ENCODE measurements at regions not wholly inside any gene's neighbourhood (a gene's known extent, or its start where the extent isn't known, plus 50 kb on each side); places are given as distances from the start of the nearest gene placed in this dataset.

DNA sequence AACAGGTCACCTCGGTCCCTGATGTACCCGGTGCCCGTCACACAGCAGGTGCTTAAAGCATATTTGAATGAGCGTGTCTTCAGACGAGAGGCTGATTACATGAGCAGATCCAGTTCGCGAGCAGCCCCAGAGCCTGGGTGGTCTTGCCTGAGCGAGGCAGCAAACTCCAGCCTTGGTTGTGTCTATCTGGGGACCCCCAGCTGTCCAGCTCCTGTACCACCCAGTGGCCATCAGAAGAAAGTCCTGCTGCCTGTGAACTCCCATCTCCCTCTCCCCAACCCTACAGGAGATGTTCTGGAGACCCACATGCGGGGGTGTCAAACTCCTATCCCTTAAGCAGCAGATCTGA lies 174.2 kb downstream of the PHETA1 start:
- H3K4me3 ChIP-seq (replicated peaks; ENCODE audit: low read depth, low read length) = no peak overlapping the region
- TF ChIP-seq, protein P1, sequence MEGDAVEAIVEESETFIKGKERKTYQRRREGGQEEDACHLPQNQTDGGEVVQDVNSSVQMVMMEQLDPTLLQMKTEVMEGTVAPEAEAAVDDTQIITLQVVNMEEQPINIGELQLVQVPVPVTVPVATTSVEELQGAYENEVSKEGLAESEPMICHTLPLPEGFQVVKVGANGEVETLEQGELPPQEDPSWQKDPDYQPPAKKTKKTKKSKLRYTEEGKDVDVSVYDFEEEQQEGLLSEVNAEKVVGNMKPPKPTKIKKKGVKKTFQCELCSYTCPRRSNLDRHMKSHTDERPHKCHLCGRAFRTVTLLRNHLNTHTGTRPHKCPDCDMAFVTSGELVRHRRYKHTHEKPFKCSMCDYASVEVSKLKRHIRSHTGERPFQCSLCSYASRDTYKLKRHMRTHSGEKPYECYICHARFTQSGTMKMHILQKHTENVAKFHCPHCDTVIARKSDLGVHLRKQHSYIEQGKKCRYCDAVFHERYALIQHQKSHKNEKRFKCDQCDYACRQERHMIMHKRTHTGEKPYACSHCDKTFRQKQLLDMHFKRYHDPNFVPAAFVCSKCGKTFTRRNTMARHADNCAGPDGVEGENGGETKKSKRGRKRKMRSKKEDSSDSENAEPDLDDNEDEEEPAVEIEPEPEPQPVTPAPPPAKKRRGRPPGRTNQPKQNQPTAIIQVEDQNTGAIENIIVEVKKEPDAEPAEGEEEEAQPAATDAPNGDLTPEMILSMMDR (IDR thresholded peaks at IDR 0.05; ENCODE audit: low read depth, low read length, missing control alignments) = no peak
- no peak for DNase-seq (ENCODE audit: extremely low read depth, low read depth)

DNA sequence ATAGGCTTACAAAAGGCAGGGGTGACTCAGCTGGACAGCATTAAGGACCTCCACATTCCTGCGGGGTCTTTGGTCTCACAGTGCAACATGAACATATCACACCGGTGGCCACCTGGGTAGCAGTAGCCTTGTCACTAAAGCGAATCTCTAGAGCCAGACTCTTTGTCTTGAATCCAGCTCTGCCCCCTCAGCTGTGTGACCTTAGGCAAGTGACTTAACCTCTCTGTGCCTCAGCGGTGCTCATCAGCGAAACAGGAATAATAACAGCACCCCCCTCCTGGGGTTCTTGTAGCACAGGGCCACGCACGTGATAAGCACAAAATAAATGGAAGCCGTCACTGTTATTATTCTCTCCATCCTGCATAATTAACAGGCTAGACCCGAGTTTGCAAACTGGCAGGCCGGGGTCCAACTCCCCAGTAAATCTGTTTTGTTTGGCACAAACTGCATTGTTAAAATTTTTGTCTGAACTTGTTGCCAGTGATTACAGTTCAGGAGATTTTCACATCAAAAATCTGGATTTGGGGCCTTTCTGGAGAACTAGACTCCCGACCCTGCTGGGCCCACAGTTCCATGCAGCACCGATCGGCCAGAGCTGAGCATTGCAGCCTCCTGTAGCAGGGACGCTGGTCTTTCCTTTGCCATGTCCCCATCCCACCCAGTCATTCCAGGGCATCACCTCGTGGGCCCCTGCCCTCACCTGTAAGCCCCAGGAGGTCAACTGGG lies 174.8 kb downstream of the PHETA1 start:
- TF ChIP-seq, protein P1 (IDR thresholded peaks at IDR 0.05; ENCODE audit: low read depth, low read length, missing control alignments) = no peak
- no peak for DNase-seq (ENCODE audit: extremely low read depth, low read depth)
- H3K4me3 ChIP-seq (replicated peaks; ENCODE audit: low read depth, low read length) = no peak overlapping the region

DNA sequence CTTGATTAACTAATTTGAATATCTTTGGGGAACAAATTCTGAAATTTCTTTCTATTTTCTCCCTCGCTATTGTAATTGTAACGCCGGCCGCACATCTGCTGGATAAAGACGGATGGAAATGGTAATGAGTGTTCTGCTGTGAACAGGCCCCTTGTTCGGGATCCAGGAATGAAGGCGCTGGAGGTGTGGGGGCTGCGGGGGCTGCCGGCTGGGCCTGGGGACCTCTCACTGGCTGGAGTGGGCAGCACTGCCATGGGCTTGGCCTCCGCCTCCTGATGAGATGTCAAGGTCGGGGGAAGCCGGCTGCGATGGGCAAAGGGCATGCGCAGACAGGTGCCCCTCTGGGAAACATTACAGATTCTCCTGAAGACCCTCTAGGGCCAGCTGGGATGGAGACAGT lies 175.4 kb downstream of the PHETA1 start:
- H3K4me3 ChIP-seq (replicated peaks; ENCODE audit: low read depth, low read length) = no peak overlapping the region

DNA sequence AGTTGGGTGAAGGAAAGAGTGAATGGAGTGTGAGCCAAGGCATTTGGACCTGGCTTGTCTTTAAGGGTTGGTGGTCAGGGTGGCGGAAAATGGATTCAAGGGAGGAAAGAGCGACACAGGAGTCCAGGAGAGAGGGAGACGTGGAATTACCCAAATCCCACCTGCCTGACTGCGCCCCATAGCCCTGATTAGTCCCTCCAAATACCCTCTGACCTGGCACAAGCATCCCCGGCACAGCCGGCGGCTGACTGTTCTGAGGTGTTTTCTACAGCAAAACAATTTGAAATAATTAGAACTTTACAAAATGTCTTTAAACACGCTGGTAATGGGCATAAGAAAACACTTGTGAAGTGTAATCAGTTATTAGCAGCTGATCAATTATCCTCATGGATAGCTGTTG lies 175.8 kb downstream of the PHETA1 start:
- TF ChIP-seq, protein P1 (IDR thresholded peaks at IDR 0.05; ENCODE audit: low read depth, low read length, missing control alignments) = no peak
- no peak for DNase-seq (ENCODE audit: extremely low read depth, low read depth)
- H3K4me3 ChIP-seq (replicated peaks; ENCODE audit: low read depth, low read length) = no peak overlapping the region

More for the DNA sequence above, 175.4 kb downstream of the PHETA1 start:
- DNase-seq (ENCODE audit: extremely low read depth, low read depth) = no peak
- TF ChIP-seq, protein P1 (IDR thresholded peaks at IDR 0.05; ENCODE audit: low read depth, low read length, missing control alignments) = no peak

DNA sequence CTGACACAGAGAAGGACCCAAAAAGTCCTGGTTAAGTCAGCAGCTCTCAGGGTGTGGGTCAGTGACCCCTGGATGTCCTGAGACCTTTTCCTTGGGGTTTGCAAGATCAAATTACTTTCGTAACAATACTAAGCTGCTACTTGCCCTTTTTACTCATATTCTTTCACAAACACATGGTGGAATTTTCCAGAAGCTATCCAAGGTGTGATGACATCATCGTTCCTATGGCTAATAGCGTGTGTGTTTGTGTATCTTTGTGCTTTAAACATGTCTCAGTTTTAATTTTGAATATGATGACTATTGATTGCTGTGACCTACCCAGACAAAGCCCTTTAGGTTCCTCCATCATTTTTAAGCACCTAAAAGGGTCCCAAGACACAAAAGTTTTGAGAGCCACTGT lies 176.2 kb downstream of the PHETA1 start:
- H3K4me3 ChIP-seq (replicated peaks; ENCODE audit: low read depth, low read length) = no peak overlapping the region
- TF ChIP-seq, protein P1 (IDR thresholded peaks at IDR 0.05; ENCODE audit: low read depth, low read length, missing control alignments) = no peak
- DNase-seq (ENCODE audit: extremely low read depth, low read depth) = no peak

DNA sequence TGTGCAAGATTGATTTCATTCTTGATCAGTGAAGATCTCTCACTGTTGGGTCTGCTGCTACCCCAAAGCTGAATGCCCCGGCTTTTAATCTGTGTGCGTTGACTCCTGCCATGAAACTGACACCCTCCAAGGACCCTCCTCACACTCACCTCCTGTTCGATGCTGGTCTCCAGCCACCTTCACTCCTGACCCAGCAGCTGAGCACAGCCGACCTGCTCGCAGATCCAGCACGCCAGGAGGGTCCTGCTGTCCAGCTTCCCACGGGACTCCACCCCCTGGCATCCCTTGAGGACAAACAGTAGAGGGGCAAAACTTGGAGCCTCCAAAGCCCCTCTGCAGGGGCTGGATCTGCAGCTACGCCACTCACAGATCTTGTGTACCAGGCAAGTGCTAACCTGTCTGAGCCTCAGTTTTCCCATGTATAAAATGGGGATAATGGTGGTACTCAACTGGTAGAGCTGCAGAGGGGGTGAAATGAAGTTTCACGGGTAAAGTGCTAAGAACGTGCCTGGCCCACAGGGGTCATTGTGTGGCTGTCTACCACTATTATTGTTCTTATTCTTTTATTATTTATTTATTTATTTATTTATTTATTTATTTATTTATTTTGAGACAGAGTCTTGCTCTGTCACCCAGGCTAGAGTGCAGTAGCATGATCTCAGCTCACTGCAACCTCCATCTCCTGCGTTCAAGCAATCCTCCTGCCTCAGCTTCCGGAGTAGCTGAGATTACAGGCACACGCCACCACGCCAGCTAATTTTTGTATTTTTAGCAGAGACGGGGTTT lies 178.0 kb downstream of the PHETA1 start:
- TF ChIP-seq, protein P1 (IDR thresholded peaks at IDR 0.05; ENCODE audit: low read depth, low read length, missing control alignments) = no peak
- no peak overlapping the region for H3K4me3 ChIP-seq (replicated peaks; ENCODE audit: low read depth, low read length)
- DNase-seq (ENCODE audit: extremely low read depth, low read depth) = no peak
